G401.6 (cell line): ENCODE measurements at regions not wholly inside any gene's neighbourhood (a gene's known extent, or its start where the extent isn't known, plus 50 kb on each side); places are given as distances from the start of the nearest gene placed in this dataset.

ENCODE experiments used
- FAIRE-seq: peaks from 2 replicates; lab custom pipeline; 2012; peaks lifted over from hg19 to GRCh38; lab: Jason Lieb, UNC

DNA sequence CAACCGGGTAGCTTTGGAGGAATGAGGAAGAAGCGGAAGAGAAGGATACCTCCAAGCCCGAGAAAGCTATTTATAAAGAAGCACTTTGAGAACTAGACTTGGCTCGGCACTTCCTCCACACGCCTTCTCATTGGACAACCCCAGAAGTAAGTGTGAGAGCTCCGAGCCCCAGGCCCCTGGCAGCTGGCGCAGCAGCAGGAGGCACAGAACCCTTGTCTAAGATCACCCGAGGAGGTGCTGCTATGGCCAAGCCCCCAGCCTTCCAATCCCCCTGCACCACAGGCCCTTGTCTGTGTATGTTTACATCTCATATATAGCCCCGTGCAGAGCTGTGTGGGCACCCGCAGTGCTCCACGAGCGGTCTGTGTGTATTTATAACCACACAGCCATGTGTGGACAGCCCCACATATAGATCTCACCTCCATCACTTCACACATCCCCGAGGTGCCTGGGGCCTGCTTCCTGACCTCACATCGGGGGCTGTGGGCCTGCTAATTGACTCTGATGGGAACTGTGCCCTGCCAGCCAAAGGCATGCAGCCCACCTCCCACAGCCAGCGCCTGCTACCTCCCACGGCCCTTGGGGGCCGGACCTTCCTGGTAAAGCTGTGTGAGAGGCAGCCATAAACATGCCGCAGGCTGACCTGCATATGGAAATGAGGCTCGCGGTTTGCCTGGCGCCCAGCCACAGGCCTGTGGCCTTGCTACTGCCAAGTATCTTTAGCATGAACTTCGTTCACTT, 96.1 kb downstream of the C17orf67 start:
- FAIRE-seq = no peak

DNA sequence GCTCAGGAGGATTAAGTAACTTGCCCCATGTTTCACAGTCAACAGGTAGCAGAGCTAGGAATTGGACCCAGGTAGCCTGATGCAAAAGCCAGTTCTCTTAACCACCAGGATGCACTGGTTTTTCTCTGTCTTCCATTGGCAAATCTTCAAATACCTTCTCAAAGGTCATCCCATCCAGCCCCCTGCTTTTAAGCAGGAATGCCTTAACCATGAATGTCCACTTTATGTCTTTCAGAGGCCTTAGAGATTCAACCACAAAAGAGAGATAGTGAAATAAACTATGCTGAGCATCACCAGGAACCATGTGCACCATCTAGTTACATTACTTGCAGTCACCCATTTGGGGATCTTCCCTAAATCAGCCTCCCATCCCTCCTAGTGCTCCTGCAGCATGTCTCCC, 94.3 kb downstream of the C17orf67 start:
- no peak for FAIRE-seq

- FAIRE-seq = no peak
Measured at GRCh38 chr17:56739776-56740175, 93.9 kb downstream of the C17orf67 start.

GRCh38 chr17:56740481-56740880, 93.2 kb downstream of the C17orf67 start:
- FAIRE-seq = no peak
